Colonic mucosa (tissue), 4 donors: ENCODE measurements at regions not wholly inside any gene's neighbourhood (a gene's known extent, or its start where the extent isn't known, plus 50 kb on each side); places are given as distances from the start of the nearest gene placed in this dataset.

Experiments
- DNase-seq: peaks from one replicate; pipeline ENCODE4 v3.0.0-alpha.2; 2020
- H3K27ac ChIP-seq: fragments of 200-600 bp; one replicate; pipeline ENCODE4 v1.8.0; 2021
- H3K27me3 ChIP-seq: fragments of 200-600 bp; one replicate; pipeline ENCODE4 v1.8.0; 2021
- H3K36me3 ChIP-seq: fragments of 200-600 bp; one replicate; pipeline ENCODE4 v1.8.0; 2021
- H3K4me1 ChIP-seq: fragments of 200-600 bp; one replicate; pipeline ENCODE4 v1.8.0; 2021; ENCODE audit warnings: mild to moderate bottlenecking
- H3K4me3 ChIP-seq: fragments of 200-600 bp; one replicate; pipeline ENCODE4 v1.8.0; 2021
- H3K9ac ChIP-seq, 2 donors: one replicate each; pipeline ENCODE4 v1.7.0; 2013; ENCODE audit warnings: control low read depth in 2 of 2, low read depth in 2 of 2, low read length in 2 of 2
- H3K9me3 ChIP-seq: fragments of 200-600 bp; one replicate; pipeline ENCODE4 v1.8.0; 2021
- CTCF ChIP-seq: fragments of 200-600 bp; IDR thresholded peaks from one replicate; pipeline ENCODE4 v1.8.0; 2022; ENCODE audit warnings: antibody characterized with exemption, mild to moderate bottlenecking
- intact Hi-C: fragments of 100-400 bp; cut with DNase I; formaldehyde crosslinking; loops from one replicate; pipeline ENCODE4 v1.14.1; 2022
- donor health status: healthy.
- donor health status: DM: no; HTN: no; CAD: no.
- donor health status: DM: no; HTN: no; CAD: no.

- TF ChIP-seq CTCF: no peak
- Histone ChIP-seq H3K9me3 (no peaks in the 10 kb centered on the region), H3K4me1 (no peaks in the 10 kb centered on the region), H3K27me3 (no peaks in the 10 kb centered on the region), H3K27ac (no peak overlapping the region), H3K9ac (no peak overlapping the region), H3K4me3 (no peak overlapping the region), H3K36me3 (no peaks in the 10 kb centered on the region)
- intact Hi-C loops: no loop called here
- DNase-seq: no peak
Observed at GRCh38 chr17:69918164-69918563, 156.9 kb upstream of the KCNJ16 start.

- no peaks in the 10 kb centered on the region for H3K27me3 ChIP-seq
- H3K27ac ChIP-seq: no peak overlapping the region
- H3K4me3 ChIP-seq: no peak overlapping the region
- no peak for DNase-seq
- intact Hi-C loops: no loop called here
- no peaks in the 10 kb centered on the region for H3K36me3 ChIP-seq
- TF ChIP-seq CTCF: no peak
- no peaks in the 10 kb centered on the region for H3K9me3 ChIP-seq
- H3K4me1 ChIP-seq: no peaks in the 10 kb centered on the region
- no peak overlapping the region for H3K9ac ChIP-seq
Observed at GRCh38 chr17:69919789-69920188, 155.2 kb upstream of the KCNJ16 start.

- Histone ChIP-seq H3K9ac (no peak overlapping the region), H3K27ac (no peak overlapping the region), H3K4me1 (no peaks in the 10 kb centered on the region), H3K27me3 (no peaks in the 10 kb centered on the region), H3K9me3 (no peaks in the 10 kb centered on the region), H3K4me3 (no peak overlapping the region), H3K36me3 (no peaks in the 10 kb centered on the region)
- no peak for TF ChIP-seq CTCF
- intact Hi-C loops: no loop called here
- DNase-seq: no peak
Observed at GRCh38 chr17:69921046-69921445, 154.0 kb upstream of the KCNJ16 start.

GRCh38 chr17:69928611-69929010 lies 146.4 kb upstream of the KCNJ16 start:
- Histone ChIP-seq H3K36me3 (no peaks in the 10 kb centered on the region), H3K4me1 (no peaks in the 10 kb centered on the region), H3K9me3 (no peaks in the 10 kb centered on the region), H3K27ac (no peak overlapping the region), H3K4me3 (no peak overlapping the region), H3K27me3 (no peaks in the 10 kb centered on the region), H3K9ac (no peak overlapping the region)
- intact Hi-C loops: no loop called here
- no peak for TF ChIP-seq CTCF
- DNase-seq: no peak

- Histone ChIP-seq H3K27me3 (no peaks in the 10 kb centered on the region), H3K9me3 (no peaks in the 10 kb centered on the region), H3K9ac (no peak overlapping the region), H3K27ac (no peak overlapping the region), H3K36me3 (no peaks in the 10 kb centered on the region), H3K4me3 (no peak overlapping the region), H3K4me1 (no peaks in the 10 kb centered on the region)
- intact Hi-C loops: no loop called here
- TF ChIP-seq CTCF: no peak
- no peak for DNase-seq
Observed at GRCh38 chr17:69936996-69937395, 138.0 kb upstream of the KCNJ16 start.

GRCh38 chr17:69943058-69943457 lies 132.0 kb upstream of the KCNJ16 start:
- no peaks in the 10 kb centered on the region for H3K36me3 ChIP-seq
- H3K9ac ChIP-seq: no peak overlapping the region
- no peaks in the 10 kb centered on the region for H3K9me3 ChIP-seq
- intact Hi-C loops: no loop called here
- no peak overlapping the region for H3K4me3 ChIP-seq
- H3K27me3 ChIP-seq: no peaks in the 10 kb centered on the region
- H3K4me1 ChIP-seq: no peaks in the 10 kb centered on the region
- H3K27ac ChIP-seq: no peak overlapping the region
- no peak for TF ChIP-seq CTCF
- DNase-seq: no peak
